H9 (cell line): ENCODE measurements at regions not wholly inside any gene's neighbourhood (a gene's known extent, or its start where the extent isn't known, plus 50 kb on each side); places are given as distances from the start of the nearest gene placed in this dataset.

Experiments
- DNase-seq: peaks from one replicate; pipeline ENCODE4 v3.0.0-alpha.2; 2017
- H2AFZ ChIP-seq: one replicate; pipeline ENCODE4 v1.6.1; 2013; ENCODE audit warnings: mild to moderate bottlenecking, low read length, control low read depth, moderate library complexity
- H2AK5ac ChIP-seq: 2 replicates; pipeline ENCODE4 v1.6.1; 2013; ENCODE audit warnings: low read length, control low read depth, mixed read lengths; ENCODE audit not compliant: insufficient read length
- H2BK120ac ChIP-seq: one replicate; pipeline ENCODE4 v1.6.1; 2013; ENCODE audit warnings: low read depth, mild to moderate bottlenecking, low read length, control low read depth, inconsistent platforms; ENCODE audit not compliant: poor library complexity, severe bottlenecking
- H2BK12ac ChIP-seq: 2 replicates; pipeline ENCODE4 v1.6.1; 2013; ENCODE audit warnings: low read length, control low read depth, mixed read lengths, low read depth; ENCODE audit not compliant: insufficient read length
- H2BK15ac ChIP-seq: 2 replicates; pipeline ENCODE4 v1.6.1; 2013; ENCODE audit warnings: low read depth, low read length, control low read depth
- H2BK20ac ChIP-seq: one replicate; pipeline ENCODE4 v1.6.1; 2013; ENCODE audit warnings: low read depth, mild to moderate bottlenecking, low read length, control low read depth, inconsistent platforms; ENCODE audit not compliant: poor library complexity, severe bottlenecking
- H2BK5ac ChIP-seq: 2 replicates; pipeline ENCODE4 v1.6.1; 2013; ENCODE audit warnings: low read length, control low read depth, mixed read lengths; ENCODE audit not compliant: insufficient read length
- H3K14ac ChIP-seq: 2 replicates; pipeline ENCODE4 v1.6.1; 2013; ENCODE audit warnings: low read length, control low read depth; ENCODE audit not compliant: insufficient read depth
- H3K18ac ChIP-seq: 2 replicates; pipeline ENCODE4 v1.6.1; 2013; ENCODE audit warnings: low read depth, mild to moderate bottlenecking, mixed read lengths, low read length, control low read depth; ENCODE audit not compliant: insufficient read length
- H3K23ac ChIP-seq: 2 replicates; pipeline ENCODE4 v1.6.1; 2013; ENCODE audit warnings: low read length, control low read depth, mixed read lengths, low read depth; ENCODE audit not compliant: insufficient read length
- H3K23me2 ChIP-seq: 2 replicates; pipeline ENCODE4 v1.6.1; 2013; ENCODE audit warnings: low read depth, mild to moderate bottlenecking, mixed read lengths, low read length, control low read depth; ENCODE audit not compliant: insufficient read length, poor library complexity, severe bottlenecking
- H3K27ac ChIP-seq: 2 replicates; pipeline ENCODE4 v1.5.1; 2013; ENCODE audit warnings: low read length, control low read depth, mixed read lengths, low read depth; ENCODE audit not compliant: insufficient read length
- H3K27me3 ChIP-seq: 2 replicates; pipeline ENCODE4 v1.6.1; 2013; ENCODE audit warnings: low read length, control low read depth, inconsistent platforms; ENCODE audit not compliant: insufficient read depth
- H3K4ac ChIP-seq: 2 replicates; pipeline ENCODE4 v1.6.1; 2013; ENCODE audit warnings: low read depth, mild to moderate bottlenecking, control low read depth, inconsistent platforms, low read length, moderate library complexity
- H3K4me1 ChIP-seq: 2 replicates; pipeline ENCODE4 v1.6.1; 2013; ENCODE audit warnings: low read length, control low read depth, inconsistent platforms; ENCODE audit not compliant: insufficient read depth
- H3K4me2 ChIP-seq: 2 replicates; pipeline ENCODE4 v1.6.1; 2013; ENCODE audit warnings: low read length, control low read depth, mixed read lengths; ENCODE audit not compliant: insufficient read length, insufficient read depth
- H3K56ac ChIP-seq: 2 replicates; pipeline ENCODE4 v1.6.1; 2013; ENCODE audit warnings: low read depth, mild to moderate bottlenecking, mixed read lengths, low read length, control low read depth; ENCODE audit not compliant: insufficient read length
- H3K79me1 ChIP-seq: 2 replicates; pipeline ENCODE4 v1.6.1; 2013; ENCODE audit warnings: low read depth, mild to moderate bottlenecking, moderate library complexity, low read length, control low read depth, inconsistent platforms; ENCODE audit not compliant: insufficient read depth, poor library complexity, severe bottlenecking
- H3K79me2 ChIP-seq: 2 replicates; pipeline ENCODE4 v1.6.1; 2013; ENCODE audit warnings: low read length, control low read depth, inconsistent platforms; ENCODE audit not compliant: insufficient read depth
- H3K9ac ChIP-seq: 2 replicates; pipeline ENCODE4 v1.6.1; 2013; ENCODE audit warnings: low read length, control low read depth, mixed read lengths; ENCODE audit not compliant: insufficient read length; ENCODE audit errors: extremely low read depth
- H3K9me3 ChIP-seq: one replicate; pipeline ENCODE4 v1.6.1; 2013; ENCODE audit warnings: low read depth, low read length, inconsistent platforms; ENCODE audit not compliant: control insufficient read depth
- H3T11ph ChIP-seq: one replicate; pipeline ENCODE4 v1.6.1; 2013; ENCODE audit warnings: mild to moderate bottlenecking, low read length, control low read depth, inconsistent platforms
- H4K20me1 ChIP-seq: one replicate; pipeline ENCODE4 v1.6.1; 2013; ENCODE audit not compliant: control insufficient read depth, insufficient read length, insufficient read depth
- H4K5ac ChIP-seq: 2 replicates; pipeline ENCODE4 v1.6.1; 2013; ENCODE audit warnings: low read depth, mild to moderate bottlenecking, mixed read lengths, low read length, control low read depth; ENCODE audit not compliant: insufficient read length
- H4K8ac ChIP-seq: replicated peaks from 2 replicates; pipeline ENCODE4 v1.6.1; 2013; ENCODE audit warnings: low read length, control low read depth, mixed read lengths, low read depth; ENCODE audit not compliant: insufficient read length
- H4K91ac ChIP-seq: 2 replicates; pipeline ENCODE4 v1.6.1; 2013; ENCODE audit warnings: low read depth, mild to moderate bottlenecking, moderate library complexity, mixed read lengths, low read length, control low read depth; ENCODE audit not compliant: insufficient read length
- H3K27ac Mint-ChIP-seq, 3 experiments: 2 replicates in 2 of 3; 3 replicates in 1 of 3; pipeline ENCODE4 v1.8.0; 2020 to 2021; ENCODE audit warnings: mixed read lengths in 3 of 3, mild to moderate bottlenecking in 1 of 3, moderate library complexity in 1 of 3
- H3K27me3 Mint-ChIP-seq: 2 replicates; pipeline ENCODE4 v1.8.0; 2021; ENCODE audit warnings: low read depth, mild to moderate bottlenecking, moderate library complexity, mixed read lengths
- H3K36me3 Mint-ChIP-seq, 3 experiments: 2 replicates in 2 of 3; 3 replicates in 1 of 3; pipeline ENCODE4 v1.8.0; 2020 to 2021; ENCODE audit warnings: low read depth in 3 of 3, mixed read lengths in 3 of 3; ENCODE audit not compliant: insufficient read depth in 1 of 3
- H3K4me1 Mint-ChIP-seq, 2 experiments: 2 replicates each; pipeline ENCODE4 v1.8.0; 2020; ENCODE audit warnings: mixed read lengths in 2 of 2
- H3K4me3 Mint-ChIP-seq, 2 experiments: 2 replicates in 1 of 2; 3 replicates in 1 of 2; pipeline ENCODE4 v1.8.0; 2020 to 2021; ENCODE audit warnings: mild to moderate bottlenecking in 2 of 2, mixed read lengths in 2 of 2, moderate library complexity in 1 of 2
- H3K9me3 Mint-ChIP-seq, 2 experiments: 2 replicates in 1 of 2; 3 replicates in 1 of 2; pipeline ENCODE4 v1.8.0; 2020; ENCODE audit warnings: mild to moderate bottlenecking in 2 of 2, mixed read lengths in 2 of 2, moderate library complexity in 1 of 2
- CTCF ChIP-seq: fragments of 200-600 bp; sonication (generic); conservative IDR thresholded peaks from 3 replicates; pipeline ENCODE4 v1.8.0; 2021; ENCODE audit warnings: antibody characterized with exemption, mild to moderate bottlenecking
- WGBS: extraction: QIAGEN DNeasy Blood & Tissue Kit; methylation state at CpG from one replicate; pipeline ENCODE4 v1.1.7; 2013; ENCODE audit warnings: missing lambda C conversion rate, low lambda C conversion rate, mixed read lengths; ENCODE audit not compliant: insufficient read length; ENCODE audit errors: extremely low coverage; 5-methylcytosine and 5-hydroxymethylcytosine counted together

- Histone ChIP-seq H2AK5ac (no peak overlapping the region), H3K23me2 (no peaks in the 10 kb centered on the region), H2BK12ac (no peak overlapping the region), H2BK5ac (no peak overlapping the region), H2BK20ac (no peak overlapping the region), H3K9ac (no peak overlapping the region), H2BK15ac (no peak overlapping the region), H3K4me1 (no peaks in the 10 kb centered on the region), H3K23ac (no peak overlapping the region), H3K4ac (no peak overlapping the region), H3K79me1 (no peaks in the 10 kb centered on the region), H3K14ac (no peak overlapping the region), H3T11ph (no peak overlapping the region), H3K4me2 (no peak overlapping the region), H4K8ac (no peak overlapping the region), H3K18ac (no peak overlapping the region), H4K20me1 (no peaks in the 10 kb centered on the region), H4K5ac (no peak overlapping the region), H2BK120ac (no peak overlapping the region), H3K27ac (no peak overlapping the region), H3K56ac (no peak overlapping the region), H4K91ac (no peak overlapping the region), H3K27me3 (no peaks in the 10 kb centered on the region), H3K79me2 (no peaks in the 10 kb centered on the region), H2AFZ (no peak overlapping the region), H3K9me3 (no peaks in the 10 kb centered on the region)
- Mint-ChIP-seq H3K4me3 (no peak overlapping the region), H3K4me1 (no peaks in the 10 kb centered on the region), H3K36me3 (no peaks in the 10 kb centered on the region; a peak in 1 of 7 replicates), H3K9me3 (no peaks in the 10 kb centered on the region), H3K27ac (no peak overlapping the region; a peak in 1 of 7 replicates), H3K27me3 (no peaks in the 10 kb centered on the region)
- no peak for DNase-seq
- no CpG with 5 or more reads among the region's 4 CpGs for WGBS
- no peak for TF ChIP-seq CTCF
Observed at GRCh38 chr6:73893696-73894095, 197.7 kb downstream of the CD109 start.
